ENCODE measurements at regions not wholly inside any gene's neighbourhood (a gene's known extent, or its start where the extent isn't known, plus 50 kb on each side); places are given as distances from the start of the nearest gene placed in this dataset.

DNA sequence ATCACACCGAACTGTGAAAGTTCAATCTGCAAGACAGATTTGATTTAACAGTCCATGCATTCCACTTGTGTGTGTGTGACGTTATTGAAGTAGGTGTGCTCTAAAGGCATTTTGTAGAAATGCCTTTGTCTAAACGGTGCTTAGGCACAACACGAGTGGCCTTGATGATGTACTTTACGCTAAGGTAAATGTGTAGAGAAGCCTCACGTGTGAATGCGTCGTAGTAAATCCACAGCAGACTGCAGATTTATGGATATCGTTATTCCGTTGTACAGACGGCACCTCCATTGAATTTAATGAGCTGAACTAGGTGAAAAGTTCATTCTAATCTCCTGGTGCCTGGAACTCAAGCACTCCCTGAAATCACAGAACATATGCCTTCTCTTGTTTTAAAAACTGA lies 202.8 kb upstream of the STXBP6 start:
- no peaks in the 10 kb centered on the region for H3K27me3 ChIP-seq (ENCODE audit: insufficient read depth, low read depth)
- no peak overlapping the region for H3K9ac ChIP-seq
- H4K20me1 ChIP-seq (ENCODE audit: insufficient read depth), result no peaks in the 10 kb centered on the region
- no peaks in the 10 kb centered on the region for H3K36me3 ChIP-seq (ENCODE audit: insufficient read depth)
- H3K4me1 ChIP-seq (ENCODE audit: low read depth, poor library complexity, severe bottlenecking), result no peaks in the 10 kb centered on the region
- H3K4me2 ChIP-seq, result no peak overlapping the region
- H3K4me3 ChIP-seq (IDR thresholded peaks at IDR 0.05; ENCODE audit: insufficient read depth, low read depth, low read length), result no peak overlapping the region
- H3K27ac ChIP-seq, result no peak overlapping the region
- no peak overlapping the region for H2AFZ ChIP-seq (ENCODE audit: low read depth)
- TF ChIP-seq, protein P1, sequence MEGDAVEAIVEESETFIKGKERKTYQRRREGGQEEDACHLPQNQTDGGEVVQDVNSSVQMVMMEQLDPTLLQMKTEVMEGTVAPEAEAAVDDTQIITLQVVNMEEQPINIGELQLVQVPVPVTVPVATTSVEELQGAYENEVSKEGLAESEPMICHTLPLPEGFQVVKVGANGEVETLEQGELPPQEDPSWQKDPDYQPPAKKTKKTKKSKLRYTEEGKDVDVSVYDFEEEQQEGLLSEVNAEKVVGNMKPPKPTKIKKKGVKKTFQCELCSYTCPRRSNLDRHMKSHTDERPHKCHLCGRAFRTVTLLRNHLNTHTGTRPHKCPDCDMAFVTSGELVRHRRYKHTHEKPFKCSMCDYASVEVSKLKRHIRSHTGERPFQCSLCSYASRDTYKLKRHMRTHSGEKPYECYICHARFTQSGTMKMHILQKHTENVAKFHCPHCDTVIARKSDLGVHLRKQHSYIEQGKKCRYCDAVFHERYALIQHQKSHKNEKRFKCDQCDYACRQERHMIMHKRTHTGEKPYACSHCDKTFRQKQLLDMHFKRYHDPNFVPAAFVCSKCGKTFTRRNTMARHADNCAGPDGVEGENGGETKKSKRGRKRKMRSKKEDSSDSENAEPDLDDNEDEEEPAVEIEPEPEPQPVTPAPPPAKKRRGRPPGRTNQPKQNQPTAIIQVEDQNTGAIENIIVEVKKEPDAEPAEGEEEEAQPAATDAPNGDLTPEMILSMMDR (conservative IDR thresholded peaks at IDR 0.05; ENCODE audit: low read depth, low read length), result no peak
- H3K79me2 ChIP-seq (ENCODE audit: insufficient read depth, low read depth), result no peaks in the 10 kb centered on the region

DNA sequence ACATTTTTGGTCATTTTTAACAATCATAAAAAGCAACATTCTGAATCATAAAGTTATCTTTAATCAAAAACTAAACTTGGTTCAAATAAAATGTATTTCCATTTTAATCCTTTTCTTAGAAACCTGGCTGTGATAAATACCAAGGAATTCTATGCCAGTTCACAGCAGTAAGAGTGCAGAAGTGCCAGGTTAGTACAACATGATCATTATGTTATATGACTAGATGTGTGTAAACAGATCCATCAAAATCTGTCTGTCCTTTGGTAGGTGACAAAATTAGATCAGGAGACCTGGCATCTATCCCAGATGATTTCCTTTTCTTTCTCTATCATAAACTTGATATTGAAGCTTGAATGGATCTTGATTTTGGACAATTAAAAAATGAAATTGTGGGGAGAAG lies 200.6 kb upstream of the STXBP6 start:
- H3K4me2 ChIP-seq, result no peak overlapping the region
- TF ChIP-seq, protein P1 (conservative IDR thresholded peaks at IDR 0.05; ENCODE audit: low read depth, low read length), result no peak
- no peaks in the 10 kb centered on the region for H3K27me3 ChIP-seq (ENCODE audit: insufficient read depth, low read depth)
- no peaks in the 10 kb centered on the region for H3K79me2 ChIP-seq (ENCODE audit: insufficient read depth, low read depth)
- H4K20me1 ChIP-seq (ENCODE audit: insufficient read depth), result no peaks in the 10 kb centered on the region
- no peak overlapping the region for H2AFZ ChIP-seq (ENCODE audit: low read depth)
- H3K4me1 ChIP-seq (ENCODE audit: low read depth, poor library complexity, severe bottlenecking), result no peaks in the 10 kb centered on the region
- H3K27ac ChIP-seq, result no peak overlapping the region
- no peaks in the 10 kb centered on the region for H3K36me3 ChIP-seq (ENCODE audit: insufficient read depth)
- no peak overlapping the region for H3K9ac ChIP-seq
- no peak overlapping the region for H3K4me3 ChIP-seq (IDR thresholded peaks at IDR 0.05; ENCODE audit: insufficient read depth, low read depth, low read length)

DNA sequence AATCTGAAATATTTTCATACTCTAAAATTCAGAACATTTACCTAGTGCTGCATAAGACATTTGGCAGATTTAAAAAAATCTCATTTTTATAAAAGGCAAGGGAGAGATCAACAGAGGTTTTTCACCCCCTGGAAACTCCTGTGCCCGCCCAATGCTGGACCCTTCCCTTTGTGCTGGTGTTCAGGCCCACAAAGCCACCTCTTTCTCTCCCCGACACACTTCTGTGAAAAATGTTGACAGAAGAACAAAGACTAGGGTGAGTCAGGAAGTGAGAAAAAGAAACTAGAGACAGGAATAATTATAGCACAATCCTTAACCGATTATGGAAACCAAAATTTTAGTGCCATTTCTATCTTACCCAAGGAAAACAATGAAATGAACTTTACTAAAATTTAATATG lies 197.7 kb upstream of the STXBP6 start:
- Histone ChIP-seq H3K4me1 (ENCODE audit: low read depth, poor library complexity, severe bottlenecking) (no peaks in the 10 kb centered on the region), H3K36me3 (ENCODE audit: insufficient read depth) (no peaks in the 10 kb centered on the region), H2AFZ (ENCODE audit: low read depth) (no peak overlapping the region), H4K20me1 (ENCODE audit: insufficient read depth) (no peaks in the 10 kb centered on the region), H3K27me3 (ENCODE audit: insufficient read depth, low read depth) (no peaks in the 10 kb centered on the region), H3K4me3 (IDR thresholded peaks at IDR 0.05; ENCODE audit: insufficient read depth, low read depth, low read length) (no peak overlapping the region), H3K4me2 (no peak overlapping the region), H3K9ac (no peak overlapping the region), H3K27ac (no peak overlapping the region), H3K79me2 (ENCODE audit: insufficient read depth, low read depth) (no peaks in the 10 kb centered on the region)
- TF ChIP-seq, protein P1 (conservative IDR thresholded peaks at IDR 0.05; ENCODE audit: low read depth, low read length), result no peak

DNA sequence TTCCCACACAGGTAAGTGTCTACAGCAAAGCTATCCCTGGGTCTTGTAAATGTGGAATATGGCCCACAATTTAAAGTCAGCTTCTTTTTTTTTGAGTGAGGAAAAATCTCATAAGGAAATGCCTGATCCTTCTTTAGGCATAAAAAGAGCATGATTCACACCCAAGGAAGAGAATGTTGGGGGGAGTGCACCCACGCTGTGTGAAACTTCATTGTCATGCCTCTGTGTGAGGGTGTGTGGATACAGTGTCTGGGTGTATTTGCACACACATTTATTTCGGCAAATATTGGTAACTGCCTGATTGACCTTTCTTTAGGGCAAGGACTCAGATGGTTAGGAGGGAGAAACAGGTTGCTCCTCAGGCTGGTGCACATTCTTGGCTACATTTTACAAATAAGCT lies 196.8 kb upstream of the STXBP6 start:
- H3K4me1 ChIP-seq (ENCODE audit: low read depth, poor library complexity, severe bottlenecking), result no peaks in the 10 kb centered on the region
- H3K36me3 ChIP-seq (ENCODE audit: insufficient read depth), result no peaks in the 10 kb centered on the region
- no peak overlapping the region for H3K9ac ChIP-seq
- H3K4me2 ChIP-seq, result no peak overlapping the region
- H4K20me1 ChIP-seq (ENCODE audit: insufficient read depth), result no peaks in the 10 kb centered on the region
- no peak overlapping the region for H3K4me3 ChIP-seq (IDR thresholded peaks at IDR 0.05; ENCODE audit: insufficient read depth, low read depth, low read length)
- no peak overlapping the region for H3K27ac ChIP-seq
- no peaks in the 10 kb centered on the region for H3K27me3 ChIP-seq (ENCODE audit: insufficient read depth, low read depth)
- H2AFZ ChIP-seq (ENCODE audit: low read depth), result no peak overlapping the region
- TF ChIP-seq, protein P1 (conservative IDR thresholded peaks at IDR 0.05; ENCODE audit: low read depth, low read length), result no peak
- no peaks in the 10 kb centered on the region for H3K79me2 ChIP-seq (ENCODE audit: insufficient read depth, low read depth)

DNA sequence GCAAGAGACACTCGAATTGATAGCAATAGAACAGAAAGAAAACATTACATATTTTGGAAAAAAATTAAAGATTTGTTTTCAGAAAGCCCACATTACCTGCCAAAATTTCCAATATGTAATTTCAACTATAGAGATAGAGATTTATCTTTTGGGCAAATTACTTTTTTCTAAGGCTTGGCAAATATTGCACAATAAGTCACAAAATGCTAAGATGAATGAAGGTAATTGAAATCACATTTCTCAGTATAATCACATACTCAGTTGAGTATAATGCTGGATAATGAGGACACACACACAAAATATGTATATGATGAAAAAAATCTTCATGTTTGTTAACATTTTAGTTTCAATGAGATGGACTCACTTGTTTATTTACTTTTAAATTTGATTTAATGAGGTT lies 189.2 kb upstream of the STXBP6 start:
- TF ChIP-seq, protein P1 (conservative IDR thresholded peaks at IDR 0.05; ENCODE audit: low read depth, low read length), result no peak
- H4K20me1 ChIP-seq (ENCODE audit: insufficient read depth), result no peaks in the 10 kb centered on the region
- H3K4me2 ChIP-seq, result no peak overlapping the region
- H3K4me1 ChIP-seq (ENCODE audit: low read depth, poor library complexity, severe bottlenecking), result no peaks in the 10 kb centered on the region
- H3K79me2 ChIP-seq (ENCODE audit: insufficient read depth, low read depth), result no peaks in the 10 kb centered on the region
- no peaks in the 10 kb centered on the region for H3K27me3 ChIP-seq (ENCODE audit: insufficient read depth, low read depth)
- H3K27ac ChIP-seq, result no peak overlapping the region
- H2AFZ ChIP-seq (ENCODE audit: low read depth), result no peak overlapping the region
- no peak overlapping the region for H3K4me3 ChIP-seq (IDR thresholded peaks at IDR 0.05; ENCODE audit: insufficient read depth, low read depth, low read length)
- H3K9ac ChIP-seq, result no peak overlapping the region
- no peaks in the 10 kb centered on the region for H3K36me3 ChIP-seq (ENCODE audit: insufficient read depth)
